DOHH2 (cell line): ENCODE measurements at regions not wholly inside any gene's neighbourhood (a gene's known extent, or its start where the extent isn't known, plus 50 kb on each side); places are given as distances from the start of the nearest gene placed in this dataset.

Source experiments
- EZH2phosphoT487 ChIP-seq: fragments of 200-600 bp; sonication (generic); IDR thresholded peaks from 2 replicates; pipeline ENCODE4 v1.6.1; 2017; ENCODE audit warnings: borderline replicate concordance, mild to moderate bottlenecking, antibody characterized with exemption, low read length, moderate library complexity, mixed read lengths
- TF ChIP-seq, protein P1 (sequence below): fragments of 200-600 bp; sonication (generic); IDR thresholded peaks from one replicate; pipeline ENCODE4 v1.5.1; 2014; ENCODE audit warnings: antibody characterized with exemption, mild to moderate bottlenecking, low read depth, low read length; ENCODE audit not compliant: poor library complexity, severe bottlenecking

DNA sequence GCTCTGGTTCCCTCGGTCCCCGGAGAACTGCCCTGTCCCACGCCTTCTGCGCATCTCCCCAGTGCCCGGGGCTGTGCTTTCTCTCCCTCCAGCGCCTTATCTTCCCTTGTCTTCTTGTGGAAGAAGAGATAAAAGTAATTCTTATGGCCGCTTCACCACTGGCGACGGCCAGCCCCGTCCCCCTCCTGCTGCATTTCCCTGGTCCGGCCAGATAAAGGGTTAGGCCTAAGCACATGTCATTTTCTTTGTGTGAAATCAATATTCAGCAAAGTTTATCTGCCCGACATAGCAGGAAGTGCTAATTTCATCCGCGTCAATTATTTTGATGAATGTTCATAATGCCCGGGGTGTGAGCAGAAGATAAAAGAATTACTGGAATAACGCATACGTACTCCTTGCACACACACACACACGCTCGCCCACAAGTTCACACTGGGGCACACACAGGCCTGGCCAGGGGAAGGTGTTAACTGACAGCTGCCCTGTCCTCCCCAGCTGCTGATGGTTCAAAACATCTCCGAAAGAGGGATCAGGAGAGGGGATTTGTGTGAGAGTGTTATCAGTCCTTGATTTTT, 177.7 kb upstream of the LHX5 start:
- TF ChIP-seq, protein P1, sequence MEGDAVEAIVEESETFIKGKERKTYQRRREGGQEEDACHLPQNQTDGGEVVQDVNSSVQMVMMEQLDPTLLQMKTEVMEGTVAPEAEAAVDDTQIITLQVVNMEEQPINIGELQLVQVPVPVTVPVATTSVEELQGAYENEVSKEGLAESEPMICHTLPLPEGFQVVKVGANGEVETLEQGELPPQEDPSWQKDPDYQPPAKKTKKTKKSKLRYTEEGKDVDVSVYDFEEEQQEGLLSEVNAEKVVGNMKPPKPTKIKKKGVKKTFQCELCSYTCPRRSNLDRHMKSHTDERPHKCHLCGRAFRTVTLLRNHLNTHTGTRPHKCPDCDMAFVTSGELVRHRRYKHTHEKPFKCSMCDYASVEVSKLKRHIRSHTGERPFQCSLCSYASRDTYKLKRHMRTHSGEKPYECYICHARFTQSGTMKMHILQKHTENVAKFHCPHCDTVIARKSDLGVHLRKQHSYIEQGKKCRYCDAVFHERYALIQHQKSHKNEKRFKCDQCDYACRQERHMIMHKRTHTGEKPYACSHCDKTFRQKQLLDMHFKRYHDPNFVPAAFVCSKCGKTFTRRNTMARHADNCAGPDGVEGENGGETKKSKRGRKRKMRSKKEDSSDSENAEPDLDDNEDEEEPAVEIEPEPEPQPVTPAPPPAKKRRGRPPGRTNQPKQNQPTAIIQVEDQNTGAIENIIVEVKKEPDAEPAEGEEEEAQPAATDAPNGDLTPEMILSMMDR, result no peak
- TF ChIP-seq EZH2phosphoT487, result no peak
